MCF 10A (cell line): ENCODE measurements at regions not wholly inside any gene's neighbourhood (a gene's known extent, or its start where the extent isn't known, plus 50 kb on each side); places are given as distances from the start of the nearest gene placed in this dataset.

Experiments used
- BruUV-seq: library from RNA; stranded (reverse); fragments of 400-500 nt; replicated peaks from 2 replicates; lab custom pipeline; 2021; lab: Mats Ljungman, UMichigan
- CTCF ChIA-PET: fragments of 300-600 bp; sonication (Branson Sonifier 250); formaldehyde crosslinking; extraction: SDS; loops from one replicate; lab custom pipeline; 2021; ENCODE audit warnings: antibody characterized with exemption, inconsistent platforms; lab: Yijun Ruan, JAX
- POLR2A ChIA-PET: fragments of 300-600, 350-650 bp; sonication (Branson Sonifier 250); formaldehyde crosslinking; extraction: SDS; loops from one replicate; lab custom pipeline; 2020; ENCODE audit warnings: antibody characterized with exemption, inconsistent platforms; lab: Yijun Ruan, JAX
- DNase-seq: peaks from one replicate; pipeline ENCODE4 v3.0.0-alpha.2; 2018; ENCODE audit not compliant: unreplicated experiment
- H3K27ac Mint-ChIP-seq: one replicate; pipeline ENCODE4 v1.8.0; 2022; ENCODE audit warnings: mild to moderate bottlenecking, low read depth, mixed read lengths; ENCODE audit not compliant: unreplicated experiment
- H3K27me3 Mint-ChIP-seq: one replicate; pipeline ENCODE4 v1.8.0; 2022; ENCODE audit warnings: mixed read lengths; ENCODE audit not compliant: insufficient read depth, unreplicated experiment
- H3K36me3 Mint-ChIP-seq: one replicate; pipeline ENCODE4 v1.8.0; 2022; ENCODE audit warnings: mild to moderate bottlenecking, moderate library complexity, mixed read lengths; ENCODE audit not compliant: insufficient read depth, unreplicated experiment
- H3K4me1 Mint-ChIP-seq: one replicate; pipeline ENCODE4 v1.8.0; 2022; ENCODE audit warnings: mixed read lengths; ENCODE audit not compliant: insufficient read depth, unreplicated experiment
- H3K4me3 Mint-ChIP-seq: one replicate; pipeline ENCODE4 v1.8.0; 2022; ENCODE audit warnings: mild to moderate bottlenecking, moderate library complexity, mixed read lengths; ENCODE audit not compliant: unreplicated experiment
- H3K9me3 Mint-ChIP-seq: one replicate; pipeline ENCODE4 v1.8.0; 2022; ENCODE audit warnings: mixed read lengths; ENCODE audit not compliant: unreplicated experiment
- CTCF ChIP-seq: fragments of 200-600 bp; IDR thresholded peaks from one replicate; pipeline ENCODE4 v1.8.0; 2022; ENCODE audit warnings: antibody characterized with exemption, mild to moderate bottlenecking; ENCODE audit not compliant: unreplicated experiment
- intact Hi-C: fragments of 100-400 bp; cut with micrococcal nuclease; formaldehyde crosslinking; loops from 2 replicates; pipeline ENCODE4 v1.14.1; 2022

- Mint-ChIP-seq H3K27me3 (no peaks in the 10 kb centered on the region), H3K4me3 (no peak overlapping the region), H3K27ac (no peak overlapping the region), H3K36me3 (no peaks in the 10 kb centered on the region), H3K9me3 (no peaks in the 10 kb centered on the region), H3K4me1 (peaks cover 6% of the 10 kb centered on the region)
- no peak for TF ChIP-seq CTCF
- POLR2A ChIA-PET = no interaction called here
- intact Hi-C loops = no loop called here
- BruUV-seq = no TSS peak
- DNase-seq = peak; percentile 26
- CTCF ChIA-PET = no interaction called here
Observed at GRCh38 chr13:80177327-80177726, 163.6 kb downstream of the SPRY2 start.

DNA sequence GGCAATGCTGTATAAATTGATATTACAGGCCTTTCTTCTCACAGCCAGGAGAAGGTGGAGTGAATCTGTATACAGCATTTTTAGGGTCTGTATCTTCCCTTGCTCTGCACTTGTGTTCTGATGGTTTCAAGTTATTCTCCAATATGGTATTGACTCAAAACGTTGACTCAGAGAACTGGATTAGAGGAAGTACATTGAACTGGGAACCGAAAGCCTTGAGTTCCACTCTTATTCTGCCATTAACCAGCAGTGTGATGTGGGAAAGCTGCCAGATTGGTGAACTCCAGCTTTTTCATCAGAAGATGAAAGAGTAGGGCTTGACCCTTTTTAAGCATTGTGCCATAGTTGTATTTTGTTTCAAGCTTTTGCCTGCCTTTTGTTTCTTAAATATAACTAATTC is 167.7 kb downstream of the SPRY2 start:
- no TSS peak for BruUV-seq
- Mint-ChIP-seq H3K27me3 (no peaks in the 10 kb centered on the region), H3K4me3 (no peak overlapping the region), H3K9me3 (no peaks in the 10 kb centered on the region), H3K36me3 (no peaks in the 10 kb centered on the region), H3K4me1 (peaks cover 6% of the 10 kb centered on the region), H3K27ac (no peak overlapping the region)
- DNase-seq = no peak
- TF ChIP-seq CTCF = no peak
- ChIA-PET CTCF (no interaction called here), POLR2A (no interaction called here)
- intact Hi-C loops = no loop called here

GRCh38 chr13:80171096-80171495 is 169.8 kb downstream of the SPRY2 start:
- Mint-ChIP-seq H3K27ac (no peak overlapping the region), H3K36me3 (no peaks in the 10 kb centered on the region), H3K27me3 (no peaks in the 10 kb centered on the region), H3K4me1 (no peaks in the 10 kb centered on the region), H3K9me3 (no peaks in the 10 kb centered on the region), H3K4me3 (no peak overlapping the region)
- POLR2A ChIA-PET = no interaction called here
- CTCF ChIA-PET = interaction anchor here (0.8 kb wide), 1 partner anchor 172 kb away, joined by 3 read pairs; no protein-coding TSS in a partner anchor
- TF ChIP-seq CTCF = no peak
- no TSS peak for BruUV-seq
- peak; percentile 3 for DNase-seq
- intact Hi-C loops = no loop called here

- Mint-ChIP-seq H3K4me1 (no peaks in the 10 kb centered on the region), H3K4me3 (no peak overlapping the region), H3K9me3 (no peaks in the 10 kb centered on the region), H3K27me3 (no peaks in the 10 kb centered on the region), H3K36me3 (no peaks in the 10 kb centered on the region), H3K27ac (no peak overlapping the region)
- ChIA-PET POLR2A (no interaction called here), CTCF (no interaction called here)
- intact Hi-C loops = no loop called here
- TF ChIP-seq CTCF = no peak
- no TSS peak for BruUV-seq
- no peak for DNase-seq
Observed at GRCh38 chr13:80168089-80168850, 172.7 kb downstream of the SPRY2 start.
